HG02798 (cell line): ENCODE measurements at regions not wholly inside any gene's neighbourhood (a gene's known extent, or its start where the extent isn't known, plus 50 kb on each side); places are given as distances from the start of the nearest gene placed in this dataset.
"Not testable (repeated sequence)": the region's sequence is repeated elsewhere in the genome, so short reads cannot be mapped to it uniquely, and the experiment has no call there.

Experiments
- ATAC-seq: cut with Tn5 transposase; IDR thresholded peaks from one replicate; pipeline ENCODE4 v1.9.1; 2021; ENCODE audit warnings: mild to moderate bottlenecking; ENCODE audit not compliant: unreplicated experiment, poor library complexity

DNA sequence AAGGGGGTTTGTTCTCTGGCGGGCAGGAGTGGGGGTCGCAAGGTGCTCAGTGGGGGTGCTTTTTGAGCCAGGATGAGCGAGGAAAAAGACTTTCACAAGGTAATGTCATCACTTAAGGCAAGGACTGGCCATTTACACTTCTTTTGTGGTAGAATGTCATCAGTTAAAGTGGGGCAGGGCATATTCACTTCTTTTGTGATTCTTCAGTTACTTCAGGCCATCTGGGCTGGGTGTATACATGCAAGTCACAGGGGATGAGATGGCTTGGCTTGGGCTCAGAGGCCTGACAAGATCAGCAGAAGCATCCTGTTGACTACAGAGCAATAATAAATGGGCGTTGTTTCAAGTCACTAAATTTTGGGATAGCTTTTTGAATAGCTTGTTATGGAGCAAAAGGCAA is 586.4 kb upstream of the MBL2 start:
- ATAC-seq = not testable (repeated sequence)

DNA sequence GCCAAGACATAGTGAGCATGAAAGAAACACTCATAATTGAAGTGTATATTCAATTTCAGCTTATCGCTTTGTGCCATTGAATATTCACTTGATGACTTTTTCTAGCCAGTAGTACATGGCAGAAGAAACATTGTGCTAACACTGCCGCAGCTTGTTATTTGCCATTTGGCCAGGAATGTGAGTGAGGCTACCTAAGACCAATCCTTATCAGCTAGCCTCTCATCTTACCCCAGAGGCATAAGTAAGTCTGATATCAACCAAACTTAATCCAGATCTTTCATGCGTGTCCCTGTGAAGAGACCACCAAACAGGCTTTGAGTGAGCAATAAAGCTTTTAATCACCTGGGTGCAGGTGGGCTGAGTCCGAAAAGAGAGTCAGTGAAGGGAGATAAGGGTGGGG is 586.0 kb upstream of the MBL2 start:
- no peak for ATAC-seq

DNA sequence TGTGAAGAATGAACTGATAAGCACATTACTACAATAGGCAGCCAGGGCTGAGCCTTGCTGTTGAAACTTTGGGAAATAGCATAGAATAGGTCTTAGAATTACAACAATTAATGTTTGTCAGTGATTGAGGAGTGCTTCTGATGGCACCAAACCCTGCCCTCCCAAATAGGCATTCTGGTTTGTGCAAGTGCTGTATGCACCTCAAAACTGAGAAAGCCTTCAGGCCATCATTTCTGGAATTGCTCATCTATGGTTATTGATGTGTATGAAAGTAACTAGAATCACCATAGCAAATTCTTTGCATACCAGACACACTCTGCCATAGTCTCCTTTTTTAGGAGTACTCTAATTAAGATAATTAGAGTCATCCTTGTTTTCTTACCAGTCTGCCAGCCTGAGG is 585.0 kb upstream of the MBL2 start:
- no peak for ATAC-seq

DNA sequence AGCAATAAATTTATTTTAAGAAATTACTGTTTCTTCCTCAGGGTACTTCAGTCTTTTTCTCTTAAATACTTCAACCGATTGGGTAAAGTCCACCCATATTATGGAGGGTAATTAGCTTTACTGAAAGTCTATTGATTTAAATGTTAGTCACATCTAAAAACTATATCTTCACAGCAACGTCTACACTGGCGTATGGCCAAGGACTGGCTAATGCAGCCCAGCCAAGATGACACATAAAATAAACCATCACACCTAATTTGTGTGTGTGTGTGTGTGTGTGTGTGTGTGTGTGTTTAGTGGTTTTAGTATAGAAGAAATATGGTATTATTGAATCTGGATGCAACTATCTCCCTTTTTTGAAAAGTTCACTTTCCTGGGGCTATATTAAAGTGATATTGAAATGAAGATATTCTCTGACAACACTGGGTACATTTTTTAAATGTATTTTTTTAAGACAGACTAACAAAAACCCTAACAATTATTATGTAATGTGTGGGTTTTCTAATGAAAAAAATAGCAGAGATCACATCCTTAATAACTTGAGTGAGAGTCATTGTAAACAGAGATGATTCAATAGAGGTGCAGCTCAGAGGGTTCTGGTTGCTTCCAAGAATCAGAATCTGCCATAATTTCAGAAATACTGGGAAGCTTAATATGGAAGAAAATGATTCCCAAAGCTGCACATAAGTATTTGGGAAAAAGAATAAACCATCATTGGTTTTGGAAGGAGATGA is 584.2 kb upstream of the MBL2 start:
- ATAC-seq = no peak

DNA sequence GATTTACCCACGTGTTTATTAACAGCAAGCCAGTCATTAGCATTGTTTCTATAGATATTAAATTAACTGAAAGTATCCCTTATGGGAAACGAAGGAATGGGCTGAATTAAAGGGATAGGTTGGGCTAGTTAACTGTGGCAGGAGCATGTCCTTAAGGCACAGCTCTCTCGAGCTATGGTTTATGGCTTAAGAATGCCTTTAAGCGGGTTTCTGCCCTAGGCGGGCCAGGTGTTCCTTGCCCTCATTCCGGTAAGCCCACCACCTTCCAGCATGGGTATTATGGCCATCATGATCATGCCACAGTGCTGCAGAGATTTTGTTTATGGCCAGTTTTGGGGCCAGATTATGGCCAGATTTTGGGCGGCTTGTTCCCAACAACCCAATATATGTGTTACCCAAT is 569.9 kb upstream of the MBL2 start:
- not testable (repeated sequence) for ATAC-seq

DNA sequence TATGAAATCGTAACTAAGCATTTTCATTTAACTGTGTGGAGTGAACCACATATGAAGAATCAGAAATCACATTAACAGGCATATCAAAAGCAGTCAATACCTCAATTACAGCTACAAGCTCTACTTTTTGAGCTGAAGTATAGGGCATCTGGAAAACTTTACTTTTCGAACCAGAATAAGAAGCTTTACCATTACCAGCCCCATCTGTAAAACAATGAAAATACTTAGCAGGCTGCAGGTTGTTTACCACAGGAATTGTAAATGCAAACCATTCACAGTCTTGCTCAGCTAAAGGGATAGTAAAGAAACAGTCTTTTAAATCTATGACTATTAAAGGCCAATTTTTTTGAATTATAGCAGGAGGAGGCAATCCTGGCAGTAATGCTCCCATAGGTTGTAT is 565.6 kb upstream of the MBL2 start:
- ATAC-seq = not testable (repeated sequence)

DNA sequence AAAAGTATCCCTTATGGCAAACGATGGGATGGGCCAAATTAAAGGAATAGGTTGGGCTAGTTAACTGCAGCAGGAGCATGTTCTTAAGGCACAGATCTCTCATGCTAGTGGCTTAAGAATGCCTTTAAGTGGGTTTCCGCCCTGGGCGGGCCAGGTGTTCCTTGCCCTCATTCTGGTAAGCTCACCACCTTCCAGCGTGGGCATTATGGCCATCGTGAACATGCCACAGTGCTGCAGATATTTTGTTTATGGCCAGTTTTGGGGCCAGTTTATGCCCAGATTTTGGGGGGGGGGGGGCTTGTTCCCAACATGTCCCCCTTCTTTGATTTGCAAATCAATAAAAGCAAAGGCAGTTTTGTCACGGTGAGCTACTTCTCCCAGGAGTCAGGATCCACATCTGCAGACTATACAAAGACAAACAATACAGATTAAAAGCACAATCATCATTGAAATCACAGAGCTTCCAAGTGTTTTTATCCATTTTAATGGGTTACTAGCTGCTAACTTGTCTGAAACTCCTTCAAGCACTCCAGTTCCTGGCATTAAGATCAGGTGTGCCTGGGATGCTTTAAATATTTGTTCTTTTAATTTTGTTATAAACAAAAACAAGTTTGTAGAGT is 563.3 kb upstream of the MBL2 start:
- ATAC-seq = not testable (repeated sequence)

DNA sequence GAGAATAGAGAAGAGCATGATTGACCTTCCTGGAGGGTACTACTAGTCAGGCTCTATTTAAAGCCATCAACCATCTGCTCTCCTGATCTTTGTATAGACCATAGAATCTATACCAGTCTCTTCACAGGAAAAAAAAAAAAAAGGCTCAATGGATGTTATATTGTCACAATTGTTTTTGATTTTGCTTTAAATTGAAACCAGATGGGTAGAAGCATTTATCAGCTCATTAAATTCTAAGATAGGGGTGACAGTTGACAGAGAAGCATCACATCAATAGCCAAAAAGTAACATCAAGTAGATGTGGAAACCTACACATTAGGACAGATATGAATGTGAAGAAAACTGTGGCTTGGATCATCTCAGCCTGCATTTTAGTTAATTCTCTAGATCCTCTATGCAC is 558.9 kb upstream of the MBL2 start:
- ATAC-seq = no peak

DNA sequence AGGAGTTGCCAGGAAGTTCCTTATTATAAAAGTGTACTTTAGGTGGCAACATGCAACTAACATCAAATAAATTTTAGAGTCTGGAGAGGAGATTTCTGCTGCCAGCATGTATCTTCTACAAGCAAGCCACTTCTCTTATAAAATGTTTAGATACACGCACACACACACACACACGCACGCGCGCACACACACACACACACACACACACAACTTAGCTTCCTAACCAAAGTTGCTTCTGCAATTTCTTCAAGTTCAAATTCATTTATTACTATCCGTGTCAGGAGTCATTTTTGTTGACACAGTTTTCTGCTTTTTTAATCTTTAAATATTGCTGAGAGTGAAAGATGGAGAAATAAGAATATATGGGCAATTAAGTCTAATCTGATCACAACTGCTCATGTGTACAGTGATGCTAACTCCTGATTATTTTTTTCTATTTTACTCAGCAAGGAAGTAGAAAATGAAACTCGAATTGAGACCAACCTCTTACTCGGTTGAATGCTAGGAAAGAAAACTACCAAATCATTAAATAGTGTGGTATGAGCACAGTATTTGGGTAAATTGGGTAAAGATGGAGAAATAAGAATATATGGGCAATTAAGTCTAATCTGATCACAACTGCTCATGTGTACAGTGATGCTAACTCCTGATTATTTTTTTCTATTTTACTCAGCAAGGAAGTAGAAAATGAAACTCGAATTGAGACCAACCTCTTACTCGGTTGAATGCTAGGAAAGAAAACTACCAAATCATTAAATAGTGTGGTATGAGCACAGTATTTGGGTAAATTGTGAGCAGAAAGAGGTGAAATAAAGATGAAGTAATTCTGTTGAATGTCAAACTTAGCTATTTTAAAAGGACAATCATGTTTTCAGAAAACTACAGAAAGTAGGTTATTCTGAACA is 554.1 kb upstream of the MBL2 start:
- not testable (repeated sequence) for ATAC-seq

DNA sequence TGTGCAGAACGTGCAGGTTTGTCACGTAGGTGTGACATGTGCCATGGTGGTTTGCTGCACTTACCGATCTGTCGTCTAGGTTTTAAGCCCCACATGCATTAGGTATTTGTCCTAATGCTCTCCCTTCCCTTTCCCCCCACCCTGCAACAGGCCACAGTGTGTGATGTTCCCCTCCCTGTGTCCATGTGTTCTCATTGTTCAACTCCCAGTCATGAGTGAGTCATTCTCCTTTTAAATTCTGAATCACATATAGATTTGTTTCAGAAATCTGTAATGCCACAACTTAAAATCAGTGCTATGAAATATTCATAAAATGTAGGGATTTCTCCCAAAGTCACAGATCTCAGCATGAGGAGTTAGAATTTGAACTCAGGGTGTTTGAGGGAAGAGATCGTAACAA is 552.5 kb upstream of the MBL2 start:
- no peak for ATAC-seq

DNA sequence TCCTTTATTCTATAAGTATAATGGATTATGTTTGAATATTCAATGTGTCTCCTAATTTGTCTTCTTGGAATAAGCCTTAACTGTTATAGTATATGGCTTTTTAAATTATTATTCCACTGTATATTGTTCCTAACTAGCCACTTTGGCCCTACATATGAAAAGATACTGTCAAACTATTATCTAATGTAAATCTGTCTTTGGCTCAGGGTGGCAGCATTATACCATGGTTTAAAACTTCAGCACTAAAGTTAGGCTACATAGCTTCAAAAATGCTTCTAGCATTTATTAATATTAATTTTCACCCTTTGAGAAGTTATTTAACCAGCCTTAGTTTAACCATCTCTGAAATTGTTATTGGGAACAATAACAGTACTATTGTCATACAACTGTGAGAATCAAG is 543.1 kb upstream of the MBL2 start:
- ATAC-seq = no peak

DNA sequence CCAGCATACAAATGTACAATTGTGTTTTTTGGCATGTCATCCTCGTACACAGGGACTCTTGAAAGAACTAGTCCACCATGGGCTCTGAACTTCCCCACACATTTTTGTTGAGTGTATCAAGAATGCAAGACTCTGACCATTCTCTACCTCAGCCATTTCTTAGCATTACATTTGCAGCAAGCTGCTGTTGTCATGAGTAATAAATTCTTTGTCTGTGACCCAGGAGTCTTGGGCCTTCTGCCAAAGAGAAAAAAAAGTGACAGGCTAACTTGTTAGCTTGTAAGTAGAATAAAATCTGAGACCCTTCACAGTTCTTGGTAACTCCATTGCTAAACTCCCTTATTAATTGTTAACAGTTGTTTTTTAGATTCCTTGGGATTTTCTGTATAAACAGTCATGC is 542.3 kb upstream of the MBL2 start:
- no peak for ATAC-seq

DNA sequence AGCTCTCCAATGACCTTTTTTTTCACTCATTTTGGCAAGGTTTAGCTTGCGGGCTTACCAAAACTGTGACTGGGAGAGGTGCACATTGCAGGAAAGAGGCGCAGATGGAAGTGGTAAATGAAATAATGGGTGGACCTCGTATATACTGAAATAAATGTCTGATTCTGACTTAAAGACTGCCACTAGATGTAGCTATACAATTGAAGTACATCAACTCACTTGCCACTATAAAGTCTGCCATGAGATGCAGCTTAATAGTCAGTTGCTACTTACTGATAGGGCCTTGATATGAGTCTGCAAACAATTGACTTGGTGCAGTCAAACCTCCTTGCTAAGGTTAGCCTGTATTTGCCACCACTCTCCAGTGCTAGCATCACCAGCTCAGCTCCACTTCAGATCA is 525.9 kb upstream of the MBL2 start:
- ATAC-seq = no peak

DNA sequence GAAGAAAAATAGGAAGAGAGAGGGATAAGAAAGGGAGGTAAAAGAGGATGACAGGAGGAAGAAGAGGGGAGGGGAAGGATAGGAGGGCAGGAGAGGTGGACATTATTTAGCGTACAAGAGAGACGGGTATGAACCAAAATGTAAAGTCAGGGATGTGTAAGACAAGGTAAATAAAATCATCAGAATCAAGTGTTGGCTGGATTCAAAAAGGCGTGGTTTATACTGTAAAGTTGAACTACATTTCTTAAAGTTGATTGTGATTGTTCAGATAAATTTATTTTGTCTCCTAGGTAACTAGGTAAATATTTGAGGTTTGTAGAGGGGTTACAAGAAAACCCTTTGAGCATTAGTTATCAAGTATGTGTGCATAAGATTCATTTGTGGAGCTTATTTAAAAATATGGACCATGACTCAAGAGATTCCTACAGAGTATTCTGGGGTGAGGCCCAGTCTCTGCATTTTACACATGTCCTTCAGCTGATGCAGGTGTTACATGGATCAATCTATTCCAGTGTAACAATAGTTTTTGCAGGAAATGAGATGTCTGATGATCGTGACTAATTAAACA is 512.1 kb upstream of the MBL2 start:
- ATAC-seq = no peak

DNA sequence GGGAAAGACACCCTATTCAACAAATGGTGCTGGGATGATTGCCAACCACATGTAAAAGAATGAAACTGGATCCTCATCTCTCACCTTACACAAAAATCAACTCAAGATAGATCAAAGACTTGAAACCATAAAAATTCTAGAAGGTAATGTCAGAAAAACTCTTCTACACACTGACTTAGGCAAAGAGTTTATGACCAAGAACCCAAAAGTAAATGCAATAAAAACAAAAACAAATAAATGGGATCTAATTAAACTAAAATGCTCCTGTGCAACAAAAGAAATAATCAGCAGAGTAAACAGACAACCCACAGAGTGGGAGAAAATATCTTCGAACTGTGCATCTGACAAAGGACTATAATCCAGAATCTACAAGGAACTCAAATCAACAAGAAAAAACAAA is 504.2 kb upstream of the MBL2 start:
- ATAC-seq = no peak

DNA sequence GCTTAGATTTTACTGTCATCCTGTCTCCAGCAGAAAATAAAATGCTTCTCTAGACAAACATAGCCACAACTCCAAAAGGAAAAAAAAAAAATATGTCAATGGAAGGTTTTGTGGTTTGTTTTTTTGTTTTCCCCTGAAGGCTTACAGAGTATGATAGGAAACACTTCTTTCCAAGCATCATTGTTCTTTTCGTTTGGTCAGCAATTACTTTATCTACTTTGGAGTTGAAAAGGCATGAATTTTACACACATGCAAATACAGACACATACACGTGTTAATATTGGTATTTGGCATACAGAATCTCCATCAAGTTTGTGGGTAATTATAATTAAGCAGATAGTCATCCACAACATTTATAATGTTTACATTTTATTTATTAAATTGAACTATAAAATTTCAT is 496.9 kb upstream of the MBL2 start:
- no peak for ATAC-seq

DNA sequence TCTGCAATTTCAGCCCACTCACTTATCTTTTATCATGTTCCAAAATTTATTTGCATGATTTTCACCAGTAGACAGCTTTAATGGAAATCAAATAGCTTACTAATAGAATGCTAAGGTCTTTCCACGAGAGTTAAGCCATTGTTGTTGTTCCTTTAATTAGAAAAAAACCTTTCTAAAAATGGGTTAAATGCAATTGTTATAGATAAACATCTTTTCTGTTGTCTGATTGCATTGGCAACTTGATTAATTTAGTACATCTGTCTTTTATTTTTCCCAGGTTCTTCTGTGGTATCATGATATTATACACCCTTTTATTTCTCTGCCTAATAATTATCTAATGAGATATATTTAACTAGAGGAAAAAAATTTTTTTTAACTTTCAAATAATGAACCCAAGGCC is 487.6 kb upstream of the MBL2 start:
- no peak for ATAC-seq

DNA sequence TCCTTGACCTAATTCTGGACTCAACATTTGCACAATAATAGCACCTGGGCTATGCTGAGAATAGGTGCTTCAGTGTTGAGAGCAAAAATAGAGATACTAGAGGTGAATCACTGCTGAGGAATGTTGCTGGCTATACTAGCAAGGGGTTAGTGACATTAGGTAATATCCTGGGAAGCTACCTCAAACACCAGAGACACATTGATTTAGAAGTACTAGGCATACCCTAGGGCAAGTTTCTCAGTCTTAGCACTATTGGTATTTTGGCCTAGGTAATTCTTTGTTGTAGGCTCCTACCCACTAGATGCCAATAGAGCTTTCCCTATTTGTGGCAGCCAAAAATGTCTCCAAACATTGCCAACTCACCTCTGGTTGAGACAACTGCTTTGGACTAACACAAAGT is 484.0 kb upstream of the MBL2 start:
- ATAC-seq = no peak

DNA sequence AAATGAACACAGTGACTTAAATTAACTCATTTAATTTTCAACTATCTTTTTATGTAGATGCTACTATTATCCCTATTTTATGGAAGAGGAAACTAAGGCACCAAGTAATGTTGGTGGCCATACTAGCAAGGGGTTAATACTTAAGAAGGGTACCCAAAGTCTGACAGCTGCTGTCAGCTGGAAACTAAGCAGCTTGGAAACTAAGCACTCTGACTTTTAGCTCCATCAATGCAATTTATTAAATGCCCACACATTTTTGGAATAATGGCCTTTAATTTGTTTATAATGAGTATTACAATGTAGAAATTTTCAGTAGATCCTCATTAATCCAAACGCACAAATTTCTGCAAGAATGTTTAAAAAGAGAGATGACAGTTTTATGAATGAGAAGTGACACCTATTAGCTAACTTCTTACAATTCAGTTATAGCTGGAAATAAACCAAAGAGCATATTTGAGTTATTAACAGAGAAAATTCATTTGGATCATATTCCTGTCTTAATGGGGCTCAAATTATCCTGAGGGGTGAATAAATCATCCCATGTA is 483.1 kb upstream of the MBL2 start:
- ATAC-seq = no peak

DNA sequence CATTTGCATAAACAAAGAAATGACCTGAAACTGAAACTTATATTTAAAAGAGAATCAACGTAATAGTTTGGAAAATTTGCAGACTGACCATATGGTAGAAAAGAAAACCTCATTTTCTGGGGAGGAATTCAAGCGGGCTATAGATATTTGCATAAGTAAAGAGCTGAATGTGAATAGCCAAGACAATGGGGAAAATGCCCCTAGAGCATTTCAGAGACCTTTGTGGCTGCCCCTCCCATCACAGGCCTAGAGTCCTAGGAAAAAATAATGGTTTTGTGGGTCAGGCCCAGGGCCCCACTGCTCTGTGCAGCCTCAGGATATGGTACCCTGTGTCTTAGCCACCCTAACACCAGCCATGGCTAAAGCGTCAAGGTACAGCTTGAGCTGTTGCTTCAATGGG is 480.6 kb upstream of the MBL2 start:
- no peak for ATAC-seq

DNA sequence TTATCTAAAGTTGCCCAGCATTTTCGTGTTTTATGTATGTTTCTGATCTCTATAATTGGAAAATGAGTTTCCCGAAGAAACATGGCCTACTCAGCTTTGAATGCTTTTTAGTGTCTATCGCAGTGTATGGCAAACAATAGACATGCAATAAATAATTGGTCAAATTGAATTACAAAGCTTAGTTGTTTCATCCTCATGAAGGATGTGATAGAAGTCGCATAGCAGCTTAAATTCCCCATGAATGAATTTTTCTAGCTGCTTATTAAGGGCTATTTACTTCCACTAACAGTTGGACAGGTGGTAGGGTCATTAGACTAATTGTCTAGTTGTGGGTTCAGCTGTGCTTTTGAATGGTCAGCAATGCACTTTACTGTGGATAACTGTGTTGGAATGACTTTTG is 467.3 kb upstream of the MBL2 start:
- ATAC-seq = no peak
